B cell (primary cell): ENCODE measurements at regions not wholly inside any gene's neighbourhood (a gene's known extent, or its start where the extent isn't known, plus 50 kb on each side); places are given as distances from the start of the nearest gene placed in this dataset.

ENCODE experiments used
- ATAC-seq: fragments of 200-7000 bp; cut with Tn5 transposase; one replicate; pipeline ENCODE4 v1.10.0; 2021; ENCODE audit warnings: low read depth, mild to moderate bottlenecking, moderate number of reproducible peaks, moderate library complexity
- CTCF ChIA-PET: fragments of 350-600 bp; sonication (Branson Sonifier 250); formaldehyde crosslinking; loops from one replicate; lab custom pipeline; 2021; ENCODE audit warnings: antibody characterized with exemption, inconsistent platforms; lab: Charles Lee
- POLR2A ChIA-PET: fragments of 350-600 bp; sonication (Branson Sonifier 250); formaldehyde crosslinking; loops from one replicate; lab custom pipeline; 2021; ENCODE audit warnings: antibody characterized with exemption; lab: Charles Lee
- DNase-seq: peaks from one replicate; pipeline ENCODE4 v3.0.0; 2013
- H2AFZ ChIP-seq: 2 replicates; pipeline ENCODE4 v1.6.1; 2012; ENCODE audit warnings: mild to moderate bottlenecking, low read depth, low read length; ENCODE audit not compliant: insufficient read depth, poor library complexity, severe bottlenecking
- H3K27ac ChIP-seq, 2 donors: 1 replicate in 1 of 2; 2 replicates in 1 of 2; pipeline ENCODE4 v1.5.1; 2012 to 2013; ENCODE audit warnings: low read length in 2 of 2, mild to moderate bottlenecking in 2 of 2, moderate library complexity in 1 of 2
- H3K27me3 ChIP-seq, 4 experiments: fragments of 200-600 bp in 1 of 4; sonication (generic) in 1 of 4; replicated peaks in 1 of 4; 1 replicate in 2 of 4; 2 replicates in 2 of 4; pipeline versions ENCODE4 v1.6.1 to v1.7.0; 2013 to 2016; ENCODE audit warnings: low read length in 3 of 4, mild to moderate bottlenecking in 2 of 4, mixed read lengths in 1 of 4, moderate library complexity in 1 of 4; ENCODE audit not compliant: insufficient read depth in 4 of 4, control insufficient read depth in 3 of 4; ENCODE audit errors: control extremely low read depth in 1 of 4
- H3K36me3 ChIP-seq, 2 experiments: replicated peaks in 1 of 2; 1 replicate in 1 of 2; 2 replicates in 1 of 2; pipeline versions ENCODE4 v1.6.1 to v1.7.1; 2013; ENCODE audit warnings: low read length in 1 of 2; ENCODE audit not compliant: insufficient read depth in 2 of 2, control insufficient read depth in 1 of 2; ENCODE audit errors: control extremely low read depth in 1 of 2, extremely low read depth in 1 of 2
- H3K4me1 ChIP-seq, 2 donors: fragments of 200-600 bp in 1 of 2; sonication (generic) in 1 of 2; 1 replicate in 1 of 2; 2 replicates in 1 of 2; pipeline versions ENCODE4 v1.5.1 to v1.6.1; 2013 to 2017; ENCODE audit warnings: low read length in 2 of 2; ENCODE audit not compliant: control insufficient read depth in 2 of 2, insufficient read depth in 2 of 2
- H3K4me2 ChIP-seq: replicated peaks from 2 replicates; pipeline ENCODE3; 2012; ENCODE audit warnings: mild to moderate bottlenecking, low read depth, low read length; ENCODE audit not compliant: poor library complexity, severe bottlenecking
- H3K4me3 ChIP-seq, 5 experiments: fragments of 200-600 bp in 1 of 5; sonication (generic) in 1 of 5; 1 replicate in 3 of 5; 2 replicates in 2 of 5; pipeline versions ENCODE4 v1.5.1 to v1.7.0; 2011 to 2016; ENCODE audit warnings: low read length in 4 of 5, mild to moderate bottlenecking in 4 of 5, low read depth in 2 of 5, control low read depth in 1 of 5, moderate library complexity in 1 of 5; ENCODE audit not compliant: insufficient read depth in 1 of 5; ENCODE audit errors: control extremely low read depth in 1 of 5, extremely low read depth in 1 of 5
- H3K79me2 ChIP-seq: fragments of 200-600 bp; sonication (generic); one replicate; pipeline ENCODE4 v1.6.0; 2016; ENCODE audit warnings: low read length; ENCODE audit not compliant: control insufficient read depth, insufficient read depth
- H3K9ac ChIP-seq: fragments of 200-600 bp; sonication (generic); 2 replicates; pipeline ENCODE4 v1.6.1; 2017; ENCODE audit warnings: mild to moderate bottlenecking, low read length, moderate library complexity
- H3K9me3 ChIP-seq, 3 donors: one replicate each; pipeline versions ENCODE4 v1.6.1 to v1.7.1; 2013; ENCODE audit warnings: low read length in 2 of 3; ENCODE audit not compliant: control insufficient read depth in 2 of 3, insufficient read depth in 1 of 3; ENCODE audit errors: control extremely low read depth in 1 of 3
- H4K20me1 ChIP-seq: 2 replicates; pipeline ENCODE4 v1.6.0; 2012; ENCODE audit warnings: mild to moderate bottlenecking, low read length; ENCODE audit not compliant: insufficient read depth, control insufficient read depth, poor library complexity, severe bottlenecking
- H3K27ac Mint-ChIP-seq: one replicate; pipeline ENCODE4 v1.8.0; 2021; ENCODE audit warnings: mixed read lengths
- H3K27me3 Mint-ChIP-seq: one replicate; pipeline ENCODE4 v1.8.0; 2021; ENCODE audit warnings: mixed read lengths
- H3K4me1 Mint-ChIP-seq: one replicate; pipeline ENCODE4 v1.8.0; 2021; ENCODE audit warnings: mixed read lengths
- H3K4me3 Mint-ChIP-seq: one replicate; pipeline ENCODE4 v1.8.0; 2021; ENCODE audit warnings: mixed read lengths
- H3K9me3 Mint-ChIP-seq: one replicate; pipeline ENCODE4 v1.8.0; 2022; ENCODE audit warnings: mixed read lengths; ENCODE audit not compliant: insufficient read depth
- EZH2 ChIP-seq: IDR thresholded peaks from 2 replicates; pipeline ENCODE4 v1.6.1; 2012; ENCODE audit warnings: borderline replicate concordance, low read depth, mild to moderate bottlenecking, moderate library complexity, low read length; ENCODE audit not compliant: insufficient read depth, poor library complexity, severe bottlenecking
- WGBS: methylation state at CpG from one replicate; pipeline ENCODE4 v1.1.5; 2013; ENCODE audit warnings: missing lambda C conversion rate; ENCODE audit not compliant: insufficient coverage; 5-methylcytosine and 5-hydroxymethylcytosine counted together
- intact Hi-C: fragments of 100-400 bp; cut with micrococcal nuclease; formaldehyde crosslinking; loops from one replicate; pipeline ENCODE4 v1.10.0; 2022
- TF ChIP-seq, protein P1 (sequence below): fragments of 200-600 bp; IDR thresholded peaks from one replicate; pipeline ENCODE4 v1.8.0; 2022; ENCODE audit warnings: antibody characterized with exemption, mild to moderate bottlenecking

DNA sequence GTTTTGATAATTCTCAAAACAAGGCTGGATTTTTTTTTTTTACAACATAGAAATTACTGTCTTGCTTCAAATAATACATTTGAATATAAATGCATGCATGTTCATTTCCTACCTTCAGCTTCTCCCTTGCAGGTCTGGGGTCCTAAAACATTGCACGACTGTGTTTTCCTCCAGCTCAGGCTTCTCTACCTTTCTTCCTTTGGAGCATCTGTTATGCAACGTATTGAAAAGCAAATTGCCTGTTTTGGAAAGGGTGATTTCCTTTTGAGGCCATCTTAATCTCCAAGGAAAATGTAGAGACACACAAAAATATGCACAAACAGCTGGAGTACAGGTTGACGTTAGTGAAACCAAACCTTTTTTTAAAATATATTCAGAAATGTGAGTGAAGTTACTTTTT, 115.6 kb upstream of the TLL1 start:
- no peaks in the 10 kb centered on the region for H3K36me3 ChIP-seq
- no CpG with 5 or more reads among the region's 3 CpGs for WGBS
- no peak for DNase-seq
- peaks cover 0 to 5% (median 0%) of the 10 kb centered on the region in 3 donors for H3K9me3 ChIP-seq
- no peaks in the 10 kb centered on the region for H4K20me1 ChIP-seq
- H3K27ac ChIP-seq = no peak overlapping the region
- H3K27me3 ChIP-seq = no peaks in the 10 kb centered on the region
- TF ChIP-seq, protein P1, sequence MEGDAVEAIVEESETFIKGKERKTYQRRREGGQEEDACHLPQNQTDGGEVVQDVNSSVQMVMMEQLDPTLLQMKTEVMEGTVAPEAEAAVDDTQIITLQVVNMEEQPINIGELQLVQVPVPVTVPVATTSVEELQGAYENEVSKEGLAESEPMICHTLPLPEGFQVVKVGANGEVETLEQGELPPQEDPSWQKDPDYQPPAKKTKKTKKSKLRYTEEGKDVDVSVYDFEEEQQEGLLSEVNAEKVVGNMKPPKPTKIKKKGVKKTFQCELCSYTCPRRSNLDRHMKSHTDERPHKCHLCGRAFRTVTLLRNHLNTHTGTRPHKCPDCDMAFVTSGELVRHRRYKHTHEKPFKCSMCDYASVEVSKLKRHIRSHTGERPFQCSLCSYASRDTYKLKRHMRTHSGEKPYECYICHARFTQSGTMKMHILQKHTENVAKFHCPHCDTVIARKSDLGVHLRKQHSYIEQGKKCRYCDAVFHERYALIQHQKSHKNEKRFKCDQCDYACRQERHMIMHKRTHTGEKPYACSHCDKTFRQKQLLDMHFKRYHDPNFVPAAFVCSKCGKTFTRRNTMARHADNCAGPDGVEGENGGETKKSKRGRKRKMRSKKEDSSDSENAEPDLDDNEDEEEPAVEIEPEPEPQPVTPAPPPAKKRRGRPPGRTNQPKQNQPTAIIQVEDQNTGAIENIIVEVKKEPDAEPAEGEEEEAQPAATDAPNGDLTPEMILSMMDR = no peak
- TF ChIP-seq EZH2 = no peak
- Mint-ChIP-seq H3K27ac (no peak overlapping the region), H3K4me1 (no peaks in the 10 kb centered on the region), H3K9me3 (no peaks in the 10 kb centered on the region), H3K27me3 (no peaks in the 10 kb centered on the region), H3K4me3 (no peak overlapping the region)
- H3K79me2 ChIP-seq = no peaks in the 10 kb centered on the region
- no peak overlapping the region for H2AFZ ChIP-seq
- H3K9ac ChIP-seq = no peak overlapping the region
- intact Hi-C loops = no loop called here
- H3K4me2 ChIP-seq = no peak overlapping the region
- POLR2A ChIA-PET = no interaction called here
- CTCF ChIA-PET = no interaction called here
- ATAC-seq = no peak
- no peak overlapping the region for H3K4me3 ChIP-seq
- no peaks in the 10 kb centered on the region for H3K4me1 ChIP-seq

DNA sequence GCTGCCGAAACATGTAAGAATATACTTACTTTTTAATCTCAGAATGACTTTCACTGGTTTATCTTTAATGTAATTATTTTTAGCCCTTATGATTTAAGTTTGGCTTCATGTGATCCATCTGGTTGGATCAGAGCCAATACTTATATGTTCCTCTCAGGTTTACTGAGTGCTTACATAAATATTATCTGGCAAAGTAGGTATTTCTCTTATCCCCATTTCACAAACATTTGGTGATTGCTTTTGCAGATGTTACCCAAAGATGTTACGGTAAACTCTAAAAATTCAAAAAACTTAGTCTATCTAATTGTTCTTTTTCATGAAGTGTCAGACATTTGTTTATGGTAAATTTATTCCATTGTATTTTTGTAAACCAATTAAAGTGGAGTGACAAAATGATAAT, 115.0 kb upstream of the TLL1 start:
- ChIA-PET CTCF (no interaction called here), POLR2A (no interaction called here)
- H3K27me3 ChIP-seq = no peaks in the 10 kb centered on the region
- no peak overlapping the region for H3K4me2 ChIP-seq
- H3K4me1 ChIP-seq = no peaks in the 10 kb centered on the region
- Mint-ChIP-seq H3K27ac (no peak overlapping the region), H3K4me1 (no peaks in the 10 kb centered on the region), H3K27me3 (no peaks in the 10 kb centered on the region), H3K9me3 (no peaks in the 10 kb centered on the region), H3K4me3 (no peak overlapping the region)
- DNase-seq (no peak), ATAC-seq (no peak)
- H4K20me1 ChIP-seq = no peaks in the 10 kb centered on the region
- peaks cover 0 to 5% (median 0%) of the 10 kb centered on the region in 3 donors for H3K9me3 ChIP-seq
- no peak overlapping the region for H3K9ac ChIP-seq
- WGBS = no CpG with 5 or more reads among the region's 2 CpGs
- H3K36me3 ChIP-seq = no peaks in the 10 kb centered on the region
- no peak overlapping the region for H2AFZ ChIP-seq
- no peak overlapping the region for H3K4me3 ChIP-seq
- no peak overlapping the region for H3K27ac ChIP-seq
- TF ChIP-seq, protein P1 = no peak
- intact Hi-C loops = no loop called here
- H3K79me2 ChIP-seq = no peaks in the 10 kb centered on the region
